Lower leg skin (tissue), 4 donors: ENCODE measurements at regions not wholly inside any gene's neighbourhood (a gene's known extent, or its start where the extent isn't known, plus 50 kb on each side); places are given as distances from the start of the nearest gene placed in this dataset.

Experiments used
- DNase-seq, 2 donors: peaks; one replicate each; pipeline ENCODE4 v3.0.0-alpha.2; 2019; ENCODE audit warnings: low spot score in 2 of 2
- H3K4me3 ChIP-seq: fragments of 200-600 bp; sonication (generic); 2 replicates; pipeline ENCODE4 v1.5.1; 2017; ENCODE audit warnings: mild to moderate bottlenecking, low read depth; ENCODE audit not compliant: poor library complexity, severe bottlenecking
- POLR2A ChIP-seq, 2 donors: fragments of 450-650 bp; IDR thresholded peaks; one replicate each; pipeline ENCODE4 v1.6.1; 2016 to 2017; ENCODE audit warnings: antibody characterized with exemption in 2 of 2, mild to moderate bottlenecking in 1 of 2, moderate library complexity in 1 of 2
- WGBS, 2 donors: methylation state at CpG; one replicate each; pipeline ENCODE4 v1.1.5; 2018; 5-methylcytosine and 5-hydroxymethylcytosine counted together
- intact Hi-C: fragments of 100-400 bp; cut with DNase I; formaldehyde crosslinking; loops from one replicate; pipeline ENCODE4 v1.15.0; 2023; ENCODE audit warnings: low total_unique reads
- TF ChIP-seq, protein P1 (sequence below), 3 donors: fragments of 450-650 bp; IDR thresholded peaks; one replicate each; pipeline ENCODE4 v1.5.1; 2016; ENCODE audit warnings: antibody characterized with exemption in 3 of 3, mild to moderate bottlenecking in 3 of 3, moderate library complexity in 2 of 3

GRCh38 chr18:69162649-69163048, 238.0 kb upstream of the DOK6 start:
- intact Hi-C loops, result no loop called here
- H3K4me3 ChIP-seq, result no peak overlapping the region
- TF ChIP-seq, protein P1, sequence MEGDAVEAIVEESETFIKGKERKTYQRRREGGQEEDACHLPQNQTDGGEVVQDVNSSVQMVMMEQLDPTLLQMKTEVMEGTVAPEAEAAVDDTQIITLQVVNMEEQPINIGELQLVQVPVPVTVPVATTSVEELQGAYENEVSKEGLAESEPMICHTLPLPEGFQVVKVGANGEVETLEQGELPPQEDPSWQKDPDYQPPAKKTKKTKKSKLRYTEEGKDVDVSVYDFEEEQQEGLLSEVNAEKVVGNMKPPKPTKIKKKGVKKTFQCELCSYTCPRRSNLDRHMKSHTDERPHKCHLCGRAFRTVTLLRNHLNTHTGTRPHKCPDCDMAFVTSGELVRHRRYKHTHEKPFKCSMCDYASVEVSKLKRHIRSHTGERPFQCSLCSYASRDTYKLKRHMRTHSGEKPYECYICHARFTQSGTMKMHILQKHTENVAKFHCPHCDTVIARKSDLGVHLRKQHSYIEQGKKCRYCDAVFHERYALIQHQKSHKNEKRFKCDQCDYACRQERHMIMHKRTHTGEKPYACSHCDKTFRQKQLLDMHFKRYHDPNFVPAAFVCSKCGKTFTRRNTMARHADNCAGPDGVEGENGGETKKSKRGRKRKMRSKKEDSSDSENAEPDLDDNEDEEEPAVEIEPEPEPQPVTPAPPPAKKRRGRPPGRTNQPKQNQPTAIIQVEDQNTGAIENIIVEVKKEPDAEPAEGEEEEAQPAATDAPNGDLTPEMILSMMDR (IDR thresholded peaks at IDR 0.05), result no peak
- TF ChIP-seq POLR2A (IDR thresholded peaks at IDR 0.05), result no peak
- DNase-seq, result no peak

GRCh38 chr18:69172046-69172445, 228.6 kb upstream of the DOK6 start:
- whole genome bisulfite sequencing, 2 donors, result 77 to 84% methylated on average over 2 of the region's 2 CpGs
- DNase-seq, result no peak
- no peak overlapping the region for H3K4me3 ChIP-seq
- intact Hi-C loops, result no loop called here
- TF ChIP-seq POLR2A (IDR thresholded peaks at IDR 0.05), result no peak
- TF ChIP-seq, protein P1 (IDR thresholded peaks at IDR 0.05), result no peak

GRCh38 chr18:69175681-69176080, 225.0 kb upstream of the DOK6 start:
- no peak overlapping the region for H3K4me3 ChIP-seq
- intact Hi-C loops, result no loop called here
- WGBS, 2 donors, result 71 to 73% methylated on average over 2 of the region's 2 CpGs
- DNase-seq, result no peak
- TF ChIP-seq POLR2A (IDR thresholded peaks at IDR 0.05), result no peak
- TF ChIP-seq, protein P1 (IDR thresholded peaks at IDR 0.05), result no peak

DNA sequence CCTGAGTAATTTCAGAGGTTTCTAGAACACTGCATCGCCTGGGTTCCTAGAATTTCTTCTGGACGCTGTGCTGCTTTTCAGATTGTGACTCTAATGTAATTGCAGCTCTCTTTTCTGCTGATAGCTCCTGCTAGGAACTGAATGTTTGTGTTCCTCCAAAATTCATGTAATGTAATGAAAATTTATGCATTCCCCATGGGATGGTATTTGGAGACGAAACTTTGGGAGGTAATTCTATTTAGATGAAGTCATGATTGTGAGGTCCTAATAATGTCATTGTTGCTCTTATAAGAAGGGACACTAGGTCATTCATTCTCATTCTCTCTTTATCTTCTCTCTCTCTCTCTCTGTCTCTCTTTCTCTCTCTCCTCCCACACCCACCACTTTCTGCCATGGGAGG, 223.9 kb upstream of the DOK6 start:
- WGBS, 2 donors, result 82 to 89% methylated on average over 3 of the region's 3 CpGs
- H3K4me3 ChIP-seq, result no peak overlapping the region
- intact Hi-C loops, result no loop called here
- TF ChIP-seq POLR2A (IDR thresholded peaks at IDR 0.05), result no peak
- TF ChIP-seq, protein P1 (IDR thresholded peaks at IDR 0.05), result no peak
- DNase-seq, result no peak

DNA sequence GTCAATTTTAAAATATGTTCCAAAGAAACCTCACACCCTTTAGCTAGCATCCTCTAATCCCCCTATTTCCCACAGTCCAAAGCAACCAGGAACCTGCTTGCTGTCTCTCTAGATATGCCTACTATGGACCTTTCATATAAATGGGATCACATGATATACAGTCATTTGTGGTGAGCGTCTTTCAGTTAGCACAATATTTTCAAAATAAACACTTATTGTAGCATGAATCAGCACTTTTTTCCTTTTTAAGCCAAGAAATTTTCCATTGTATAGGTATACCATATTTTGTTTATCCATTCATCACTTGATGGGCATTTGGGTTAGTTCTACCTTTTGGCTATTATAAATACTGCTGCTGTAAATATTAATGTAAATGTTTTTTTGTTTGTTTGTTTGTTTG, 223.0 kb upstream of the DOK6 start:
- 78 to 85% methylated on average over 1 of the region's 1 CpG for WGBS, 2 donors
- intact Hi-C loops, result no loop called here
- no peak for TF ChIP-seq POLR2A (IDR thresholded peaks at IDR 0.05)
- TF ChIP-seq, protein P1 (IDR thresholded peaks at IDR 0.05), result no peak

GRCh38 chr18:69186162-69186561, 214.5 kb upstream of the DOK6 start:
- DNase-seq, result no peak
- intact Hi-C loops, result no loop called here
- H3K4me3 ChIP-seq, result no peak overlapping the region
- TF ChIP-seq, protein P1 (IDR thresholded peaks at IDR 0.05), result no peak
- TF ChIP-seq POLR2A (IDR thresholded peaks at IDR 0.05), result no peak

More for the DNA sequence above, 223.0 kb upstream of the DOK6 start:
- DNase-seq, result no peak
- no peak overlapping the region for H3K4me3 ChIP-seq
